BLaER1 (cell line): ENCODE measurements at regions not wholly inside any gene's neighbourhood (a gene's known extent, or its start where the extent isn't known, plus 50 kb on each side); places are given as distances from the start of the nearest gene placed in this dataset.
"Not testable (repeated sequence)": the region's sequence is repeated elsewhere in the genome, so short reads cannot be mapped to it uniquely, and the experiment has no call there.

Source experiments
- H3K27ac ChIP-seq: shearing (Covaris generic); formaldehyde crosslinking; 2 replicates; pipeline ENCODE4 v1.8.1; 2022
- H3K27me3 ChIP-seq: shearing (Covaris generic); formaldehyde crosslinking; 2 replicates; pipeline ENCODE4 v1.8.1; 2022
- H3K36me3 ChIP-seq: shearing (Covaris generic); formaldehyde crosslinking; 2 replicates; pipeline ENCODE4 v1.8.1; 2022
- H3K4me1 ChIP-seq: shearing (Covaris generic); formaldehyde crosslinking; 2 replicates; pipeline ENCODE4 v1.8.1; 2022
- H3K4me2 ChIP-seq: shearing (Covaris generic); formaldehyde crosslinking; 2 replicates; pipeline ENCODE4 v1.8.1; 2022
- H3K4me3 ChIP-seq: shearing (Covaris generic); formaldehyde crosslinking; 2 replicates; pipeline ENCODE4 v1.8.1; 2022
- H3K9ac ChIP-seq: shearing (Covaris generic); formaldehyde crosslinking; 2 replicates; pipeline ENCODE4 v1.8.1; 2022
- H3K9me3 ChIP-seq: shearing (Covaris generic); formaldehyde crosslinking; 2 replicates; pipeline ENCODE4 v1.8.1; 2022
- H4K20me1 ChIP-seq: shearing (Covaris generic); formaldehyde crosslinking; 2 replicates; pipeline ENCODE4 v1.8.1; 2022
- Cebpa-rat ChIP-seq: shearing (Covaris generic); IDR thresholded peaks from 2 replicates; pipeline ENCODE4 v1.8.1; 2022

DNA sequence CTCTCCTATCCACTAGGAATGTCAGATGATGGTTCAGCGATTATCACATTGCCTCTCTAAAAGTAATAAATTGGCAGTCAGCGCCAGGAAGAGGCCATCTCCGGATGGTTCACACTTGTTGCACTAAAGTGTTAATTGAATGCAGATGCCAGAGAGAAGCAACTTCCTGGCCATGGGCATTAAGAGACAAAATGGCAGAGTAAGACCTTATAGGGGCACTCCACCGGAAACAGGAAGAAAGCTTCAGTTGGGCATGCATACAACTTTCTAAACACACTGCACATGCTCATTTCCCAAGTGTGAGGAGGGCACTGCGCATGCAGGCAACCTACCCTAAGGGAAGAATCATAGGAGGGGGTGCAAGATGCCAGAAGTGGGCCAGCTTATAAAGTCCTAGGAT is 71.7 kb upstream of the AUTS2 start:
- Histone ChIP-seq H3K27ac (no peak overlapping the region), H3K9me3 (no peaks in the 10 kb centered on the region), H3K4me1 (no peaks in the 10 kb centered on the region), H3K9ac (no peak overlapping the region), H3K36me3 (no peaks in the 10 kb centered on the region), H3K4me2 (no peak overlapping the region), H3K27me3 (no peaks in the 10 kb centered on the region), H3K4me3 (no peak overlapping the region), H4K20me1 (no peaks in the 10 kb centered on the region)
- no peak for TF ChIP-seq Cebpa-rat

DNA sequence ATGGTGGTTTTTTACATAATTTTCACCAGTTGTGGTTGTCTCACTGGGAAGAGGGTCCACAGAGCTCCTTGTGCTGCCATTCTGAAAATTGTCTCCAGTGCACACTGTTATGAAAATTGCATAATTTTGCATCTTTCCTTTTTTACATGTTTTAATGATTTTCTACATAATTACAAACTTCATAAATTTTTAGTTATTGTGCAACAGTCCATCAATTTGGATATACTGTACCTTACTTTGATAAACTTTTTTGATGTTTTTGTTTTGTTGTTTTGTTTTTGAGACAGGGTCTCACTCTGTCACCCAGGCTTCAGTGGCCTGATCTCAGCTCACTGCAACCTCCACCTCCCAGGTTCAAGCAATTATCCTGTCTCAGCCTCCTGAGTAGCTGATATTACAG is 70.6 kb upstream of the AUTS2 start:
- no peak overlapping the region for H3K27ac ChIP-seq
- H3K36me3 ChIP-seq, result no peaks in the 10 kb centered on the region
- no peak overlapping the region for H3K4me3 ChIP-seq
- no peaks in the 10 kb centered on the region for H3K9me3 ChIP-seq
- H3K27me3 ChIP-seq, result no peaks in the 10 kb centered on the region
- no peaks in the 10 kb centered on the region for H4K20me1 ChIP-seq
- no peak overlapping the region for H3K9ac ChIP-seq
- no peak; the same call in 1 of the 2 replicates for TF ChIP-seq Cebpa-rat
- H3K4me2 ChIP-seq, result no peak overlapping the region
- H3K4me1 ChIP-seq, result peaks cover 2% of the 10 kb centered on the region; the same call in 1 of the 2 replicates

DNA sequence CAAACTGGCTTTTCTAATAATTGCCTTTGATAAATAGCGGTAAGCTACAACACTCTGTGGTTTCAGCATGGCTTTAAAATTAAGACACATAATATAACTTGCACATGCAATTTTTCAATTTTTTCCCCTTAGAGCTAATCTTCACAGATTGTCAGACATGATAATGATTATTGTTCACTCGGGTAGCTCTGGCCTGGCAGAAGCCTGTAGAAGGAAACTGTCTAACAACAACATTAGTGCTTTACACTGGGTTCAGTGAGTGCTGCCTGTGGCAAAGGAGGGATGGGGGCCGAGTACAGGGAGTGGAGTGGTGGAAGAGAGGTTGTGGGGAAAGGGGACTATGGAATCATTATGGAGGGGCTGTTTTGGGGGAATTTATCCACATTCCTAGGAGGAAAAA is 67.2 kb upstream of the AUTS2 start:
- no peaks in the 10 kb centered on the region for H3K27me3 ChIP-seq
- H3K4me2 ChIP-seq, result no peak overlapping the region
- H3K4me3 ChIP-seq, result no peak overlapping the region
- H3K36me3 ChIP-seq, result no peaks in the 10 kb centered on the region
- TF ChIP-seq Cebpa-rat, result no peak
- no peaks in the 10 kb centered on the region for H3K9me3 ChIP-seq
- H3K27ac ChIP-seq, result no peak overlapping the region
- peaks cover 7% of the 10 kb centered on the region; the same call in 1 of the 2 replicates for H3K4me1 ChIP-seq
- H4K20me1 ChIP-seq, result no peaks in the 10 kb centered on the region
- no peak overlapping the region for H3K9ac ChIP-seq

DNA sequence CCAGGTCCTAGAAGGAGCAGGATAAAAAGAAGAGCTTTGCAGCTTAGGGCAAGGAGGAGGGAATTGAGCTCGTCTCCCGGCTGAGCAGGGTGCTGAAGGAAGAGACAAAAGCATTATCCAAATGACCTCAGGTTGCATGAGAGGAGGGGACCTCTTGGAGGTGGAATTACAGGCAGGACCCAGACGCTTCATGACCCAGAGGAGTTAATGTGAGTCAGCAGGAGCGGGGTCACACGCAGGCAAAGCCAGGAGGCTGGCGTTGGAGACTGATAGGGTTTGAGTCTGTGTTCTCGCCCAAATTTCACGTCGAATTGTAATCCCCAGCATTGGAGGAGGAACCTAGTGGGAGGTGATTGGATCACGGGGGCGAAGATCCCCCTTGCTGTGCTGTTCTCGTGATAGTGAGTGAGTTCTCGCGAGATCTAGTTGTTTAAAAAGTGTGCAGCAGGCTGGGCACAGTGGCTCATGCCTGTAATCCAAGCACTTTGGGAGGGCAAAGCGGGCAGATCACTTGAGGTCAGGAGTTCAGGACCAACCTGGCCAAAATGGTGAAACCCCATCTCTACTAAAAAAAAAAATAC is 63.7 kb upstream of the AUTS2 start:
- Histone ChIP-seq H3K9ac (no peak overlapping the region), H3K27me3 (no peaks in the 10 kb centered on the region), H4K20me1 (no peaks in the 10 kb centered on the region), H3K36me3 (no peaks in the 10 kb centered on the region), H3K4me3 (no peak overlapping the region), H3K4me1 (peaks cover 7% of the 10 kb centered on the region; the same call in 1 of the 2 replicates), H3K27ac (no peak overlapping the region), H3K9me3 (no peaks in the 10 kb centered on the region), H3K4me2 (no peak overlapping the region)
- TF ChIP-seq Cebpa-rat, result no peak

DNA sequence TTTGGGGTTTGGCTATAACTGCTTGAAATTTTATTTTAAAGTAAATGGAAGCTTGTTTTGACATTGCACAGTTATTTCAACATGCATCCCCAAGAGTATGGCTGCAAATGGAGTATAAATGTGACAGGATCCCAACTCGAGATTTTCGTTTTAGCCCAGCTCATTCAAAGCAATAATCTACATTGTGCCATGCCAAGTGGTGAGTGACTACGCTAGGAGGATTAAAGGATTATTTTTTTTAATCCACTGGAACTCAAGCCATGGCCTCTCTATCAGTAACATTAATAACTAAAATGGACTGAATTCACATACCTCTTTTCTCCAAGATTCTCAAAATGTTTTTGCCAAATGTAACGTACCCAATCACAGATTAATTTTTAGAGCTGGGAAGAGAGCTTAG is 60.6 kb upstream of the AUTS2 start:
- H3K27ac ChIP-seq, result no peak overlapping the region
- H3K4me2 ChIP-seq, result no peak overlapping the region
- no peak overlapping the region for H3K9ac ChIP-seq
- no peak overlapping the region for H3K4me3 ChIP-seq
- H3K4me1 ChIP-seq, result peaks cover 6% of the 10 kb centered on the region; the same call in 1 of the 2 replicates
- no peaks in the 10 kb centered on the region for H3K27me3 ChIP-seq
- H3K36me3 ChIP-seq, result no peaks in the 10 kb centered on the region
- H4K20me1 ChIP-seq, result no peaks in the 10 kb centered on the region
- H3K9me3 ChIP-seq, result peaks cover 17% of the 10 kb centered on the region
- no peak for TF ChIP-seq Cebpa-rat

DNA sequence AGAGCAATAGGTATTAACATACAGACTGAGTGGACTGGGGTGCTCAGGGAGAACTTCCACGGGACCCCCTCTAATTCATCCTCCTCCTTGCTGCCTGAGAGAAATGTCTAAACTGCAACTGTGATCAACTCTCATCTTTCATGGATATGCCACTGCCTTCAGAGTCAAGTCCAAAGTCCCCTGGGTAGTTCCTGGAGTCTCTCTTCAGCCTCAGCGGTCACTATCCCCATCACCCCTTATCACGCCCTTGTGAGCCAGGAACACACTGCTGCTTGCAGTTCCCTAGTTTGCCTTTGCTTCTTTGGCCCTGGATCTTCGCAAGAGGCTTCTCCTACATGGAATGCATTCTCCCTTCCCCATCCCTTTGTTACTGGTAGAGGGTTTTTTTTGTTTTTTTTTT is 58.7 kb upstream of the AUTS2 start:
- peaks cover 17% of the 10 kb centered on the region for H3K9me3 ChIP-seq
- no peaks in the 10 kb centered on the region for H4K20me1 ChIP-seq
- TF ChIP-seq Cebpa-rat, result no peak
- no peak overlapping the region for H3K9ac ChIP-seq
- H3K36me3 ChIP-seq, result no peaks in the 10 kb centered on the region
- H3K4me2 ChIP-seq, result no peak overlapping the region
- no peak overlapping the region for H3K4me3 ChIP-seq
- H3K27ac ChIP-seq, result no peak overlapping the region
- no peaks in the 10 kb centered on the region for H3K27me3 ChIP-seq
- no peaks in the 10 kb centered on the region for H3K4me1 ChIP-seq

DNA sequence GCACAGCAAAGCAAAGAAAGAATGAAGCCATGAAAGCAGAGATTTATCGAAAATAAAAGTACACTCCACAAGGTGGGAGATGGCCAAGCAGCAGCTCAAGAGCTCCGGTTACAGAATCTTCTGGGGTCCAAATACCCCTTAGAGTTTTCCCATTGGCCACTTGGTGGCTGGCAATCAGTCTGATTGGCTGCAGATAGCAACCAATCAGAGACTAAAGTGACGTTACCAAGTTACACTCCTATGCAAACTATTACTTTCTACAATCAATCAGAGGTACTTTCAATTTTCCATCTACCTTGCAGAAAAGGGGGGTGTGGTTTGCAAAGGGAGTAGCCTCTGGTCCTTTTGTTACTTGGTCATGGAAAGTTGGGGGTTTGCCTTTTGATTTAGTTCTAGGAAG is 58.0 kb upstream of the AUTS2 start:
- no peaks in the 10 kb centered on the region for H4K20me1 ChIP-seq
- peaks cover 17% of the 10 kb centered on the region for H3K9me3 ChIP-seq
- no peaks in the 10 kb centered on the region for H3K4me1 ChIP-seq
- H3K9ac ChIP-seq, result no peak overlapping the region
- TF ChIP-seq Cebpa-rat, result no peak
- no peaks in the 10 kb centered on the region for H3K27me3 ChIP-seq
- no peak overlapping the region for H3K4me2 ChIP-seq
- no peak overlapping the region for H3K4me3 ChIP-seq
- H3K27ac ChIP-seq, result no peak overlapping the region
- H3K36me3 ChIP-seq, result no peaks in the 10 kb centered on the region

DNA sequence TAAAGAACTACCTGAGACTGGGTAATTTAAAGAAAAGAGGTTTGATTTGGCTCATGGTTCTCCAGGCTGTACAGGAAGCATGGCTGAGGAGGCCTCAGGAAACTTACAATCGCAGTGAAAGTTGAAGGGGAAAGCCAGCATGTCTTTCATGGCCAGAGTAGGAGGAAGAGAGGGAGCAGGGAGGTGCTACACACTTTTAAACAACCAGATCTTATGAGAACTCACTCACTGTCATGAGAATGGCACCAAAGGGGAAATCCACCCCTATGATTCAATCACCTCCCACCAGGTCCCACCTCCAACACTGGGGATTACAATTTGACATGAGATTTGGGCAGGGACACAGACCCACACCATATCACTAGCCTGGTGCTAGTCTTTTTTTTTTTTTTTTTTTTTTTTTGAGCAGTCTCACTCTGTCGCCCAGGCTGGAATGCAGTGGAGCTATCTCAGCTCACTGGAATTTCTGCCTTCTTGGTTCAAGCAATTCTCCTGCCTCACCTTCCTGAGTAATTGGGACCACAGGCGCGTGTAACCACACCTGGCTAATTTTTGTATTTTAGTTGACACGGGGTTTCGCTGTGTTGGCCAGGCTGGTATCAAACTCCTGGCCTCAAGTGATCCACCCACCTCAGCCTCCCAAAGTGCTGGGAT is 56.4 kb upstream of the AUTS2 start:
- H3K4me1 ChIP-seq, H3K27me3 ChIP-seq, H3K36me3 ChIP-seq, H3K4me2 ChIP-seq, H4K20me1 ChIP-seq, H3K27ac ChIP-seq, H3K9ac ChIP-seq, H3K4me3 ChIP-seq: not testable (repeated sequence)
- H3K9me3 ChIP-seq, result peaks cover 17% of the 10 kb centered on the region

DNA sequence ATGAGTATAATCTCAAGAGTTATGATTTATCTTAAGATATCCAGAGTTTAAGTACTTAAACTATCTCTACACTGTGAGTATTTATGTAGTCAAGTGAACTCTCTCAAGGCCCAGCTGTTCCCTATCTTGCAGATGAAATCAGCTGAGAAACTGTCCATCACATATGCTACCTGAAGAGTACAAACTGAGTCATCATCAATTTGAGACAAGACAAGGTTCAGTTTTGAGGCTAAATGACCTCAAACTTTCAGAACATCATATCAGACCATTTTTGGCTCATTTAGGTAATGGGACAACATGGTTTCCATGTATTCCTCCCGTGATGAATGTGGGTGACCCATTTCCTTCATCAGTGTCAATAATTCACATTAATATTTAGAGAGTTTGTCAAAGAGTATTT is 53.1 kb upstream of the AUTS2 start:
- no peak overlapping the region for H3K9ac ChIP-seq
- TF ChIP-seq Cebpa-rat, result no peak

More for the DNA sequence above, 53.1 kb upstream of the AUTS2 start:
- Histone ChIP-seq H3K36me3 (no peaks in the 10 kb centered on the region), H3K4me3 (no peak overlapping the region), H3K9me3 (peaks cover 15% of the 10 kb centered on the region), H3K4me1 (no peaks in the 10 kb centered on the region), H3K27ac (no peak overlapping the region), H4K20me1 (no peaks in the 10 kb centered on the region), H3K27me3 (no peaks in the 10 kb centered on the region), H3K4me2 (no peak overlapping the region)
